Breast epithelium (tissue), 4 donors: ENCODE measurements at regions not wholly inside any gene's neighbourhood (a gene's known extent, or its start where the extent isn't known, plus 50 kb on each side); places are given as distances from the start of the nearest gene placed in this dataset.

Experiments used
- DNase-seq, 2 donors: peaks; one replicate each; pipeline ENCODE4 v3.0.0-alpha.2; 2019; ENCODE audit warnings: low spot score in 2 of 2
- H3K27ac ChIP-seq, 2 donors: fragments of 200-600 bp; sonication (generic) in 1 of 2; one replicate each; pipeline ENCODE4 v1.5.1; 2016 to 2019; ENCODE audit warnings: mild to moderate bottlenecking in 1 of 2
- H3K27me3 ChIP-seq, 2 donors: fragments of 200-600 bp; sonication (generic) in 1 of 2; one replicate each; pipeline versions ENCODE4 v1.5.1 to v1.6.0; 2017 to 2019; ENCODE audit warnings: control low read depth in 1 of 2, mild to moderate bottlenecking in 1 of 2
- H3K36me3 ChIP-seq: fragments of 200-600 bp; one replicate; pipeline ENCODE4 v1.5.1; 2019
- H3K4me1 ChIP-seq, 2 donors: fragments of 200-600 bp; sonication (generic); one replicate each; pipeline ENCODE4 v1.5.1; 2016 to 2019; ENCODE audit warnings: control low read depth in 1 of 2
- H3K4me3 ChIP-seq, 3 donors: fragments of 200-600 bp; sonication (generic); 1 replicate in 2 of 3; 2 replicates in 1 of 3; pipeline ENCODE4 v1.5.1; 2016 to 2019; ENCODE audit warnings: mild to moderate bottlenecking in 3 of 3, moderate library complexity in 2 of 3
- H3K9me3 ChIP-seq, 2 donors: fragments of 200-600 bp; sonication (generic) in 1 of 2; one replicate each; pipeline ENCODE4 v1.5.1; 2016 to 2019; ENCODE audit warnings: control low read depth in 1 of 2
- CTCF ChIP-seq, 3 donors: fragments of 450-650 bp; IDR thresholded peaks; one replicate each; pipeline ENCODE4 v1.5.1; 2016 to 2017; ENCODE audit warnings: antibody characterized with exemption in 3 of 3, mild to moderate bottlenecking in 3 of 3, moderate library complexity in 3 of 3
- POLR2A ChIP-seq: fragments of 450-650 bp; IDR thresholded peaks from one replicate; pipeline ENCODE4 v1.6.1; 2016; ENCODE audit warnings: antibody characterized with exemption, mild to moderate bottlenecking, moderate library complexity
- POLR2AphosphoS5 ChIP-seq, 3 donors: sonication (generic); formaldehyde crosslinking; IDR thresholded peaks; one replicate each; pipeline ENCODE4 v1.6.1; 2017; ENCODE audit warnings: antibody characterized with exemption in 3 of 3
- intact Hi-C: fragments of 100-400 bp; cut with DNase I; formaldehyde crosslinking; loops from one replicate; pipeline ENCODE4 v1.15.1; 2023; ENCODE audit warnings: low total_unique reads

GRCh38 chr12:19719672-19720071 is 280.4 kb downstream of the AEBP2 start:
- Histone ChIP-seq H3K9me3 (no peaks in the 10 kb centered on the region), H3K27me3 (no peaks in the 10 kb centered on the region), H3K4me1 (no peaks in the 10 kb centered on the region), H3K27ac (no peak overlapping the region), H3K4me3 (no peak overlapping the region), H3K36me3 (no peaks in the 10 kb centered on the region)
- TF ChIP-seq POLR2A (no peak), CTCF (IDR thresholded peaks at IDR 0.05) (no peak), POLR2AphosphoS5 (IDR thresholded peaks at IDR 0.05) (no peak)
- DNase-seq, result no peak
- intact Hi-C loops, result no loop called here

DNA sequence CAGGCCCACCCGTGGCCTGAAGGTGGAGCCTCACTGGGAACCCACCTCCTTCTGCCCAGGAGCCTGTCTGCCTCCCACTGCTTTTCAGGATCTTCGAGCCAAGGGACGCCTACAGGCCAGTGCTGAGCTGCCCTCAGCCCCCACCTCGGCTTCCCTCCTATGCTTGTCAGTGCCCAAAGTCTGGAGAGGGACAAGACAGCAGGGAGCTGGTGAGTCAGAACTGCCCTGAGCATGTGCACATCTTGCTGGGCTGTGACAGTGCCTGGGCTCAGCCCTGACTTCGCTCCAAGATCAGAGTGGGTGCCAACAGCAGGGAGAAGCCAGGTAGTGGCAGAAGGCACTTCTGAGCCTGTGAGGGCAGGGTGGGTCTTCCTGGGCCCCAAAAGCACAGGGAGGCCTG is 286.8 kb downstream of the AEBP2 start:
- no peaks in the 10 kb centered on the region for H3K36me3 ChIP-seq
- no peak for DNase-seq
- no peak overlapping the region for H3K27ac ChIP-seq
- peaks cover 7 to 9% of the 10 kb centered on the region in 2 donors for H3K9me3 ChIP-seq
- TF ChIP-seq POLR2AphosphoS5 (IDR thresholded peaks at IDR 0.05) (no peak), CTCF (IDR thresholded peaks at IDR 0.05) (no peak), POLR2A (no peak)
- no peaks in the 10 kb centered on the region for H3K27me3 ChIP-seq
- intact Hi-C loops, result no loop called here
- no peaks in the 10 kb centered on the region for H3K4me1 ChIP-seq
- H3K4me3 ChIP-seq, result no peak overlapping the region

DNA sequence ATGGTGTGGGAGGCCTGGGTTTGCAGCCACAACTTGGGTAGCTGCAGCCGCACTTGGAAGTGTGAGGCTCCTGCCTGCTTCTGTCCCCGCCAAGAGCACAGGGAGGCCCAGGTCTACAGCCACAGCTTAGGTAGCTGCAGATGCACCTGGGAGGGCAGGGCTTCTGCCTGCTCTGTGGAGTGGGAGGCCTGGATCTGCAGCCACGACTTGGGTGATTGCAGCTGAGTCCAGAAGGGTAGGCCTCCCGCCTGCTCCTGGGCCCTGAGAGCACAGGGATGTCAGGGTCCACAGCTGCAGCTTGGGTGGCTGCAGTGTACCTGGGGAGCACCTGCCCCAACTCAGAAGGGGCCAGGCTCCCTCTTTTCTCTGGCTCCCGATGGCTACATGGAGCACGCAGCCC is 287.3 kb downstream of the AEBP2 start:
- Histone ChIP-seq H3K9me3 (peaks cover 7 to 9% of the 10 kb centered on the region in 2 donors), H3K4me3 (no peak overlapping the region), H3K36me3 (no peaks in the 10 kb centered on the region), H3K27ac (no peak overlapping the region), H3K4me1 (no peaks in the 10 kb centered on the region), H3K27me3 (no peaks in the 10 kb centered on the region)
- TF ChIP-seq POLR2A (no peak), CTCF (IDR thresholded peaks at IDR 0.05) (no peak), POLR2AphosphoS5 (IDR thresholded peaks at IDR 0.05) (no peak)
- intact Hi-C loops, result no loop called here
- no peak for DNase-seq

- Histone ChIP-seq H3K9me3 (no peaks in the 10 kb centered on the region), H3K36me3 (no peaks in the 10 kb centered on the region), H3K4me3 (no peak overlapping the region), H3K4me1 (no peaks in the 10 kb centered on the region), H3K27ac (no peak overlapping the region), H3K27me3 (no peaks in the 10 kb centered on the region)
- intact Hi-C loops, result no loop called here
- no peak for DNase-seq
- TF ChIP-seq POLR2AphosphoS5 (IDR thresholded peaks at IDR 0.05), result no peak
- TF ChIP-seq CTCF (IDR thresholded peaks at IDR 0.05), result no peak
- TF ChIP-seq POLR2A, result no peak
Observed at GRCh38 chr12:19737019-19737418, 297.7 kb downstream of the AEBP2 start.

- TF ChIP-seq POLR2A (no peak), CTCF (IDR thresholded peaks at IDR 0.05) (peak in 2 of 3 donors; percentile 34 to 37)
- H3K36me3 ChIP-seq, result no peaks in the 10 kb centered on the region
- no peaks in the 10 kb centered on the region for H3K9me3 ChIP-seq
- H3K27me3 ChIP-seq, result no peaks in the 10 kb centered on the region
- H3K4me1 ChIP-seq, result no peaks in the 10 kb centered on the region
- no peak overlapping the region for H3K4me3 ChIP-seq
- intact Hi-C loops, result no loop called here
- no peak overlapping the region for H3K27ac ChIP-seq
- no peak for DNase-seq
Observed at GRCh38 chr12:19739195-19739776, 300.0 kb downstream of the AEBP2 start.
